PFSK-1 (cell line): ENCODE measurements at regions not wholly inside any gene's neighbourhood (a gene's known extent, or its start where the extent isn't known, plus 50 kb on each side); places are given as distances from the start of the nearest gene placed in this dataset.

ENCODE experiments used
- REST ChIP-seq, 2 experiments: IDR thresholded peaks; 2 replicates each; pipeline versions ENCODE4 v1.6.1 to v1.8.0; 2011 to 2012; ENCODE audit warnings: low read depth in 2 of 2, low read length in 2 of 2, control low read depth in 1 of 2, inconsistent platforms in 1 of 2, mild to moderate bottlenecking in 1 of 2, moderate library complexity in 1 of 2; ENCODE audit not compliant: insufficient read depth in 1 of 2
- SIN3A ChIP-seq: IDR thresholded peaks from 2 replicates; pipeline ENCODE4 v1.6.1; 2012; ENCODE audit warnings: mild to moderate bottlenecking, low read length, moderate library complexity, borderline replicate concordance; ENCODE audit not compliant: insufficient read depth
- TAF1 ChIP-seq: IDR thresholded peaks from 2 replicates; pipeline ENCODE4 v1.6.1; 2012; ENCODE audit warnings: low read length, control low read depth, borderline replicate concordance; ENCODE audit not compliant: insufficient read depth

GRCh38 chr7:83751217-83751616, 102.3 kb upstream of the SEMA3E start:
- TF ChIP-seq TAF1 (no peak), REST (IDR thresholded peaks at IDR 0.05; ENCODE audit: insufficient read depth in 1 of 2, low read depth in 2 of 2, low read length in 2 of 2) (no peak), SIN3A (no peak)
